Gastrocnemius medialis (tissue), 4 donors: ENCODE measurements at regions not wholly inside any gene's neighbourhood (a gene's known extent, or its start where the extent isn't known, plus 50 kb on each side); places are given as distances from the start of the nearest gene placed in this dataset.

Experiments used
- CTCF ChIP-seq, 5 experiments: fragments of 450-650 bp in 3 of 5; fragments of 200-600 bp in 2 of 5; sonication (generic) in 2 of 5; IDR thresholded peaks in 4 of 5; conservative IDR thresholded peaks in 1 of 5; 1 replicate in 4 of 5; 2 replicates in 1 of 5; pipeline ENCODE4 v1.5.1; 2016 to 2019; ENCODE audit warnings: antibody characterized with exemption in 5 of 5, mild to moderate bottlenecking in 3 of 5, moderate library complexity in 3 of 5
- POLR2A ChIP-seq, 2 donors: fragments of 450-650 bp; IDR thresholded peaks; one replicate each; pipeline ENCODE4 v1.6.1; 2017; ENCODE audit warnings: antibody characterized with exemption in 2 of 2, mild to moderate bottlenecking in 2 of 2, moderate library complexity in 2 of 2

- TF ChIP-seq POLR2A (IDR thresholded peaks at IDR 0.05), result no peak
- TF ChIP-seq CTCF (IDR thresholded peaks at IDR 0.05 in 4 of 5, conservative IDR thresholded peaks at IDR 0.05 in 1 of 5), result no peak
These were observed 110.5 kb upstream of the KLF4 start for GRCh38 chr9:107600060-107600573.
